ENCODE measurements at regions not wholly inside any gene's neighbourhood (a gene's known extent, or its start where the extent isn't known, plus 50 kb on each side); places are given as distances from the start of the nearest gene placed in this dataset.

DNA sequence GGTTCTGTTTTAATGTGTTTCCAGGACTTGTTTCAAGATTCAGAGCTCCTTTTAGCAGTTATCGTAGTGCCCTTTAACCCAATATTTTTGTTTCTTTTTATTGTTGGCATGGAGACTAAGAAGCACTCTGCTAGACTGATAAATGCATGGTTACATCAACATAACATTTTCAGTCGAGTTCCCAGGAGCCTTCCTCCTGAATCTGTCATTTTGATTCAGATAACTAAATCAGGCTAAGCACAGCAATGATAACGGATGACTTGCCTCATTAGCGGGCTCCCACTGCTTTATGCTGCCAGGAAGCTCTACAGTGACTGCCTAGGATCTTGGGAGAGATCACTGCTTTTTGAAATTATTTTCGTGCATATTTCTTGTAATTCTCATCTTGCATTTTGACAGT lies 772.8 kb upstream of the GJE1 start:
- Histone ChIP-seq H3K9me3 (ENCODE audit: control insufficient read depth, low read length) (no peaks in the 10 kb centered on the region), H3K36me3 (ENCODE audit: control insufficient read depth in 1 of 2, insufficient read depth in 2 of 2, low read length in 1 of 2) (no peaks in the 10 kb centered on the region), H3K27me3 (ENCODE audit: control insufficient read depth in 1 of 2, insufficient read depth in 2 of 2, low read length in 1 of 2) (no peaks in the 10 kb centered on the region), H3K27ac (ENCODE audit: low read depth in 1 of 2, low read length in 2 of 2) (no peak overlapping the region), H3K4me3 (ENCODE audit: low read length in 2 of 2) (peak overlapping the region in 1 of 2 donors; percentile 26), H3K4me1 (ENCODE audit: control insufficient read depth in 1 of 2, insufficient read depth in 2 of 2, low read length in 2 of 2) (no peaks in the 10 kb centered on the region)
- DNase-seq (peak in 1 of 2 donors; percentile 38), ATAC-seq (ENCODE audit: low FRiP score) (no peak)
- WGBS, 2 donors: 2 to 9% methylated on average over 5 of the region's 5 CpGs
- intact Hi-C loops (cut with DNase I): no loop called here

DNA sequence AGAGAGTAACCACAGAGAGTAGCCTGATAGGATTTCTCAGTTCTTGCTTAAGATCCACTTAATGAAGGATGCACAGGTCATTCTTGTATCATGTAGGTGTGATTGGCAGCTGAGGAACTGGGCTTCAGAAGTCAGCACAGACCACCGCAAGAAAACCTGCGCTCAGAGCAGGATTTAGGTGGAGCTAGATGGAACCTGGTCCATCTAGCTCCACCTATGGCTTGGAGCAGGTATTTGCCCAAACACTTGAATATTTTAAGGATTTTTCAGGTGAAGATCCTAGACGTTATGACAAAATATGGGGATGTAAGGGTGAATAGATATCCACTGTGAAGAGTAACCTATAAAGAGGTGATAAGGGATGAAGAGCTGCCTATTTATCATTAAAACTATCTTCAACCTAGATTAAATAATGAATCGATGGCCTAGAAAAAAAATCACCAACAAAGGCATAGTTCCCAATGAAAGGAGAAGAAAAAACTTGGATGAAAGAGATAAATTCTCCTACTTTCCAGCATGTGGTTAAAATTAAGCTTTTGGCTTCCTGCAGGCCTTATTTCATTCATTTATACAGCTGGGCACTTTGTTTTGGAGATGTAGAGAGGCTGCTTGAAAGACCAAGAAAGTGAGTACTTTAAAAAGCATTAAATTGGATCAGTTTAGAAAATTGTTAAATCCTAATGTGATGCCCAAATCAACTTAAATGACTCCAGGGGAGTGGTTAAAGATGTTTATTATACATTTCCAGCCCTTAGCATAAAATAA lies 778.4 kb upstream of the GJE1 start:
- Histone ChIP-seq H3K27me3 (ENCODE audit: control insufficient read depth in 1 of 2, insufficient read depth in 2 of 2, low read length in 1 of 2) (no peaks in the 10 kb centered on the region), H3K4me1 (ENCODE audit: control insufficient read depth in 1 of 2, insufficient read depth in 2 of 2, low read length in 2 of 2) (no peaks in the 10 kb centered on the region), H3K36me3 (ENCODE audit: control insufficient read depth in 1 of 2, insufficient read depth in 2 of 2, low read length in 1 of 2) (no peaks in the 10 kb centered on the region), H3K4me3 (ENCODE audit: low read length in 2 of 2) (no peak overlapping the region), H3K9me3 (ENCODE audit: control insufficient read depth, low read length) (no peaks in the 10 kb centered on the region), H3K27ac (ENCODE audit: low read depth in 1 of 2, low read length in 2 of 2) (no peak overlapping the region)
- 74 to 79% methylated on average over 4 of the region's 4 CpGs for WGBS, 2 donors
- ATAC-seq (ENCODE audit: low FRiP score) (no peak), DNase-seq (no peak)
- intact Hi-C loops (cut with DNase I): no loop called here

DNA sequence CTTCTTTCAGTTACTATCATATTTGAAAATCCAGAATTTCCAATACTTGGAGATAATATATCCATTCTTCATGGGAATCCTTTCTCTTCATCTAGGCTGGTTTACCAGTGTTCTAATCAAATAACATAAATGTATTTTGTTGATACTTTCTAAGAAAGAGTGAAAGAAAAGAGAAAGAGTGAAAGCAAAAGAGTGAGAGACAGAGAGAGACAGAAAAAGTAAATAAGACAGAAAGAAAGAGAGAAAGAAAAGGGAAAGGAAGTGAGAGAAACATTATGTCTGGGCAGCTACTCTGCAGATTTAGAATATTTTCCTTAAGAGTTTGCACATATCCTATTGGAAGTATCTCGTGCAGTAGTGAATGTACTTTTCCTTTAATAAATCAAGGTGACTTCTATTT lies 781.0 kb upstream of the GJE1 start:
- intact Hi-C loops (cut with DNase I): no loop called here
- Histone ChIP-seq H3K27ac (ENCODE audit: low read depth in 1 of 2, low read length in 2 of 2) (no peak overlapping the region), H3K4me1 (ENCODE audit: control insufficient read depth in 1 of 2, insufficient read depth in 2 of 2, low read length in 2 of 2) (no peaks in the 10 kb centered on the region), H3K36me3 (ENCODE audit: control insufficient read depth in 1 of 2, insufficient read depth in 2 of 2, low read length in 1 of 2) (no peaks in the 10 kb centered on the region), H3K9me3 (ENCODE audit: control insufficient read depth, low read length) (no peaks in the 10 kb centered on the region), H3K27me3 (ENCODE audit: control insufficient read depth in 1 of 2, insufficient read depth in 2 of 2, low read length in 1 of 2) (no peaks in the 10 kb centered on the region), H3K4me3 (ENCODE audit: low read length in 2 of 2) (no peak overlapping the region)
- no peak for DNase-seq
- WGBS, 2 donors: 77 to 85% methylated on average over 1 of the region's 1 CpG
- ATAC-seq (ENCODE audit: low FRiP score): no peak

DNA sequence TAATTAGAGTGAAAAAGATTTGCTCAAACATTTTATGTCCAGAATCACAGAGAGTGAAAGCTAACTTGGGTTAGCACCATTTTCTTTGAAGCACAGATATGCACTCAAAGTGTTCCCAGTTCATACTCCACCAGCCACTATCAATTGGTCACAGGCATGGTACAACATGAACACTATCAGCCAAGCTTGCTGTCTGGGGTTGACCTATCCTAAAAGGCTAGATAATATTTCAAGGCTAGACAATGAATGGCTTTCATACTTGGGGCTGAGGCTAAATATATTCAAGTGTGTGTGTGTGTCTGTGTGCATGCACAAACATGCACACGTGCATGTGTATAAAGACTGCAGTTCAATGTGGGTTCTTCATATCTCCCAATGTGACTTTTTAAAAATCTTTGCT lies 783.0 kb upstream of the GJE1 start:
- no peaks in the 10 kb centered on the region for H3K9me3 ChIP-seq (ENCODE audit: control insufficient read depth, low read length)
- H3K4me3 ChIP-seq (ENCODE audit: low read length in 2 of 2): no peak overlapping the region
- intact Hi-C loops (cut with DNase I): no loop called here
- H3K27ac ChIP-seq (ENCODE audit: low read depth in 1 of 2, low read length in 2 of 2): no peak overlapping the region
- DNase-seq (no peak), ATAC-seq (ENCODE audit: low FRiP score) (no peak)
- WGBS, 2 donors: 92 to 94% methylated on average over 1 of the region's 1 CpG
- no peaks in the 10 kb centered on the region for H3K4me1 ChIP-seq (ENCODE audit: control insufficient read depth in 1 of 2, insufficient read depth in 2 of 2, low read length in 2 of 2)
- H3K36me3 ChIP-seq (ENCODE audit: control insufficient read depth in 1 of 2, insufficient read depth in 2 of 2, low read length in 1 of 2): no peaks in the 10 kb centered on the region
- H3K27me3 ChIP-seq (ENCODE audit: control insufficient read depth in 1 of 2, insufficient read depth in 2 of 2, low read length in 1 of 2): no peaks in the 10 kb centered on the region

DNA sequence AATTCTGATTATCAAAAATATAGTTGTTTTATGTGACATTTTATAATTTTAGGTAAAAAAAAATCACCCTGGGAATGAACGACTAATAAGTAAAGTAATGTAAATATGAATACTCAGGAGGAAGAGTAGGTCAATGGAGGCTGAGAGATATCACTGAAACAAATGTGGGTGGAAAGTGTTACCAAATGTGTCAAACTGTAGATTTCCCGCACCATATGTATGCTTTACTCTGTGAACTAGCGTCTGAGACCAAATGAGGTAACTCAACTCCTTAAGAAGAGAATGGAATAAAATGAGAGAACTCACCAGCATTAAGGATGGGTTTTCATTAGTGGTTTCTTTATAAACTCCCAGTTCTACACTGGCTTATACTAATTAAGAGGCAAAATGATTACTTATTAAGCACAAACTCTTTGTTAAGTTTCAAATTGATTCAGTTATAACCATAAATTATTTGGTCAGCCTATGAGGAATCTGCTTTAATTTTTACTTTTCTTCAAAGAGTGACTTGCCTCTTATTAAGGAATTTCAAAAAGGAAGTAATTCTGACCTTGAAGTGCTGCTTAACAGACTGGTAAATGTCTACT lies 784.7 kb upstream of the GJE1 start:
- no peak for ATAC-seq (ENCODE audit: low FRiP score)
- Histone ChIP-seq H3K4me1 (ENCODE audit: control insufficient read depth in 1 of 2, insufficient read depth in 2 of 2, low read length in 2 of 2) (no peaks in the 10 kb centered on the region), H3K4me3 (ENCODE audit: low read length in 2 of 2) (no peak overlapping the region), H3K9me3 (ENCODE audit: control insufficient read depth, low read length) (no peaks in the 10 kb centered on the region), H3K27ac (ENCODE audit: low read depth in 1 of 2, low read length in 2 of 2) (no peak overlapping the region), H3K36me3 (ENCODE audit: control insufficient read depth in 1 of 2, insufficient read depth in 2 of 2, low read length in 1 of 2) (no peaks in the 10 kb centered on the region), H3K27me3 (ENCODE audit: control insufficient read depth in 1 of 2, insufficient read depth in 2 of 2, low read length in 1 of 2) (no peaks in the 10 kb centered on the region)
- intact Hi-C loops (cut with DNase I): no loop called here
- 90 to 94% methylated on average over 3 of the region's 3 CpGs for WGBS, 2 donors
- DNase-seq: no peak

DNA sequence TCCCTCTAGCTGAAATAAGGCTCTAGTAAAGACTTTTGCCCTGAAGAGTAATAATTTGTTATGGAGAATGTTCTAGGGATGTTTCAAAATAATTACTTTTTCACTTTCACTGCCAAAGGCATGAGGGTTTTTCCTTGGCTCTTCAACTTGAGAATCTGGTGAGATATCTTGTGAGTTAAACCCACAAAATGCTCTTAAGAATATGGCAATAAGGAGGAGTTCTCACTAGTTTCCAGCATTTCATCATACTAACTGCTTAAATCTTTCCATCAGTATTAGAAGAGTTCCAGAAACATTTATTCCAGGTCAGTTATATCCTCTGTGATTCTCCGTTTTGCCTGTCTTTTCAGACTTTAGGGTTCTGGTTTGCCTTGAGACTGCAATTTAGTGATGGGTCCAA lies 785.6 kb upstream of the GJE1 start:
- Histone ChIP-seq H3K9me3 (ENCODE audit: control insufficient read depth, low read length) (no peaks in the 10 kb centered on the region), H3K4me1 (ENCODE audit: control insufficient read depth in 1 of 2, insufficient read depth in 2 of 2, low read length in 2 of 2) (no peaks in the 10 kb centered on the region), H3K27me3 (ENCODE audit: control insufficient read depth in 1 of 2, insufficient read depth in 2 of 2, low read length in 1 of 2) (no peaks in the 10 kb centered on the region), H3K4me3 (ENCODE audit: low read length in 2 of 2) (no peak overlapping the region), H3K36me3 (ENCODE audit: control insufficient read depth in 1 of 2, insufficient read depth in 2 of 2, low read length in 1 of 2) (no peaks in the 10 kb centered on the region), H3K27ac (ENCODE audit: low read depth in 1 of 2, low read length in 2 of 2) (no peak overlapping the region)
- intact Hi-C loops (cut with DNase I): no loop called here
- DNase-seq (no peak), ATAC-seq (ENCODE audit: low FRiP score) (no peak)
- WGBS, 2 donors: 92 to 97% methylated on average over 1 of the region's 1 CpG

DNA sequence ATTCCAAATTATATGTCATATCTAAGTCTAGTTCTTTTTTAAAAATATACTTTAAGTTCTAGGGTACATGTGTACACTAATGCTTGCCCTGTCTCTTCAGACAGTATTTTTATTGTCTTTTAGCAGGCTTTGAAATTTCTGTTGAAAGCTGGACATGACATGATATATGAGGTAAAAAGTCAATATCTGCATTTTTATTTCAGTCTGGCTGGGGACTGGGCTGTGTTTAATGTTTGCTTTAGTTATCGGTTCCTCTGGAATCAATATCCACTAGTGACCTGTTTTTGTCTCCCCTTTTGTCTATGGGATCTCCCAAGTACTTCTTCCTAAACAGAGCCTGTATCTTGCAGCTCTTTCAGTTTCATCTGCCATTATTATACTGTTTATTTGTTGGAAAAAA lies 786.2 kb upstream of the GJE1 start:
- Histone ChIP-seq H3K4me1 (ENCODE audit: control insufficient read depth in 1 of 2, insufficient read depth in 2 of 2, low read length in 2 of 2) (no peaks in the 10 kb centered on the region), H3K27ac (ENCODE audit: low read depth in 1 of 2, low read length in 2 of 2) (no peak overlapping the region), H3K4me3 (ENCODE audit: low read length in 2 of 2) (no peak overlapping the region), H3K36me3 (ENCODE audit: control insufficient read depth in 1 of 2, insufficient read depth in 2 of 2, low read length in 1 of 2) (no peaks in the 10 kb centered on the region), H3K9me3 (ENCODE audit: control insufficient read depth, low read length) (no peaks in the 10 kb centered on the region), H3K27me3 (ENCODE audit: control insufficient read depth in 1 of 2, insufficient read depth in 2 of 2, low read length in 1 of 2) (no peaks in the 10 kb centered on the region)
- DNase-seq (no peak), ATAC-seq (ENCODE audit: low FRiP score) (no peak)
- intact Hi-C loops (cut with DNase I): no loop called here
- WGBS, 2 donors: 51 to 61% methylated on average over 1 of the region's 1 CpG

DNA sequence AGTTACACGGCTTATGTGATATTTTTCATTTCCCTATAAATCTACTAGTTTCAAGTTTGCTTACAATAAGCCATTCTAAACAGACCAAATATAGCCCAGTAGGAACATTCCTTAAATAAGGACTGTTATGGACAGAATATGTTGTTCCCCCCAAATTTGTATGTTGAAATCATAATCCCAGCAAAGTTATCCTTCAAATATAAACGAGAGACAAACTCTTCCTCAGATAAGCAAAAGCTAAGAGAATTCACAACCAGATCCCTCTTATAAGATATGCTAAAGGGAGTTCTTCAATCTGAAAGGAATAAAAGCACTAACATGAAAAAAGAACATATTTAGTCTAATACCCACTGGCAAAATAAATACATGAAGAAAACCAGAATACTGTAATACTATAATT lies 795.5 kb upstream of the GJE1 start:
- Histone ChIP-seq H3K27ac (ENCODE audit: low read depth in 1 of 2, low read length in 2 of 2) (no peak overlapping the region), H3K27me3 (ENCODE audit: control insufficient read depth in 1 of 2, insufficient read depth in 2 of 2, low read length in 1 of 2) (no peaks in the 10 kb centered on the region)
- intact Hi-C loops (cut with DNase I): no loop called here

More for the DNA sequence above, 795.5 kb upstream of the GJE1 start:
- H3K4me3 ChIP-seq (ENCODE audit: low read length in 2 of 2): no peak overlapping the region
- H3K9me3 ChIP-seq (ENCODE audit: control insufficient read depth, low read length): no peaks in the 10 kb centered on the region
- WGBS, 2 donors: 59 to 61% methylated on average over 2 of the region's 2 CpGs
- no peak for DNase-seq
- ATAC-seq (ENCODE audit: low FRiP score): no peak
- H3K36me3 ChIP-seq (ENCODE audit: control insufficient read depth in 1 of 2, insufficient read depth in 2 of 2, low read length in 1 of 2): no peaks in the 10 kb centered on the region
- H3K4me1 ChIP-seq (ENCODE audit: control insufficient read depth in 1 of 2, insufficient read depth in 2 of 2, low read length in 2 of 2): no peaks in the 10 kb centered on the region
